NCI-H2029 (cell line): ENCODE measurements at regions not wholly inside any gene's neighbourhood (a gene's known extent, or its start where the extent isn't known, plus 50 kb on each side); places are given as distances from the start of the nearest gene placed in this dataset.

Experiments
- DNase-seq: peaks from one replicate; lab custom pipeline; 2025; lab: John Stamatoyannopoulos, UW

- DNase-seq: no peak
Observed at GRCh38 chr14:56745097-56745496, 65.2 kb downstream of the OTX2 start.

GRCh38 chr14:56744016-56744415, 66.3 kb downstream of the OTX2 start:
- DNase-seq: no peak

- DNase-seq: no peak
Observed at GRCh38 chr14:56742391-56742878, 67.8 kb downstream of the OTX2 start.

GRCh38 chr14:56741325-56741724, 69.0 kb downstream of the OTX2 start:
- no peak for DNase-seq

GRCh38 chr14:56738020-56738419, 72.3 kb downstream of the OTX2 start:
- DNase-seq: peak; percentile 91

- DNase-seq: no peak
Observed at GRCh38 chr14:56733396-56733795, 76.9 kb downstream of the OTX2 start.

DNA sequence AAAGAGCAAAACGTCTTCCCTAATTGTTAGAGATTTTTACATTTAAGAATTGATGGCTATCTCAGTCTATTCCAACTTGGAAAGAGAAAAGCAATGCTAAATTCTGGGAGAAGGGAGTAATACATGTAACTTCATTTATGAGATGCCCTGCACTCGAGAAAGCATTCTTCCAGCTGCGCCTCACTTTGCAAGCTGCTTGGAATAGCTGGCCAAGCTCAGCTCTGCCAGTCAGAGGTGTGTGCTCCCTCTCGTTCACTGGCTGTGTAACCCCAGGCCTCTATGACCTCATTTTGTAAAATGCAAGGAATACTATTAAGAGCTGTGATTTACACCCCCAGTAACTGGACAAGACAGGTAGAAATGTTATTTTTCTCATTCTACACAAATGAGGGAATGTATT, 79.1 kb downstream of the OTX2 start:
- DNase-seq: no peak

- no peak for DNase-seq
Observed at GRCh38 chr14:56730538-56731145, 79.6 kb downstream of the OTX2 start.

DNA sequence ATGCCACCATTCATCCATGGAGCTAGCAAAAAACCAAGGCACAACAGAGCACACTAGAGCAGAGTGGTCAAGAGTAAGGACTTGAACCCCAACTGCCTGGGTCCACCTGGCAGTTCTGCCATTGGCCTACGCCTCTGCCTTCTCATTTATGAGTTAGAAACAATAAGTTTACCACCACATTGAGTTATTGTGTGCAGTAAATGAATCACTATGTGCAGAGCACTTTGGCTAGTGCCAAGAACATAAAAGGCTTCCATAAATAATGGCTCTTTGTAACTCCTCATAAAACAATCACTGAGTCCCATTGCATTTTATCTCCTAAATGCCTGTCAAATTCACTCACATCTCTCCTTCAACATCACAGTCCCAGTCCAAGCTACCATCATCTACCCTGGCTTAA, 86.3 kb downstream of the OTX2 start:
- DNase-seq: no peak

GRCh38 chr14:56723418-56723817, 86.9 kb downstream of the OTX2 start:
- no peak for DNase-seq

GRCh38 chr14:56720703-56721460, 89.4 kb downstream of the OTX2 start:
- peak; percentile 18 for DNase-seq

DNA sequence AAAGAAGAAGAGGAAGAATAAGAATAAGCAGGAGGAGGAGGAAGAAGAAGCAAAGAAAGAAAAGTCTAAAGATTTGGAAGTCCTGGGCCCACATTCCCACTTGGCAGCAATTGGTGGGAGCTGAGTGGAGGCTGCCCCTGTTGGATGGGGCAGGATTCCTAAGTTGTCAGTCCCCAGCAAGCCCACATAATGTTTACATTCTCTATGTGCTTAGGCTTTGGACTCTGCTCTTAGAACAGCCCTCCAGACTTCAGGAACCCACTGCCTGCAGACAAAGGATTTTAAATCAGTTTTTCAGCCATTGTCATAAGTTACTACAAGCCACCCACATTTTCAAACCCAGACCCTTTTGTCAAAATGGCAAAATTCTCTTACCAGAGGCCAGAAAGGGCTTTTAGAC, 92.0 kb downstream of the OTX2 start:
- no peak for DNase-seq

DNA sequence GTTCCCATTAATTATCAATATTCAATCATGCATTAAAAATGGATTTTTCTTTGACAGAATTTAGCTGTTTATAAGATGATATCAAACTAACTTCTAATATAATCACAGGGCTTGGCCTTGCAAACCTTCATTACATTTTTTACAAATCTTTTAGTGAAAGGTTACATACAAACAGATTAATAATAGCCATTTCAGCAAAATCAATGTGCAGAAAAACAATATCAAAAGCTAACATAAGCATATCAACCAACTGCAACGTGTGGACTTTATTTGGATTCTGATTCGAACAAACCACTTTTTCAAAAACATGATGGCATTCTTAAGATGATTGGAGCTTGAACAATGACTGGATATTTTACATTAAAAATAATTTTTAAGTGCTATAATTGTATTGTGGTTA, 93.6 kb downstream of the OTX2 start:
- no peak for DNase-seq

DNA sequence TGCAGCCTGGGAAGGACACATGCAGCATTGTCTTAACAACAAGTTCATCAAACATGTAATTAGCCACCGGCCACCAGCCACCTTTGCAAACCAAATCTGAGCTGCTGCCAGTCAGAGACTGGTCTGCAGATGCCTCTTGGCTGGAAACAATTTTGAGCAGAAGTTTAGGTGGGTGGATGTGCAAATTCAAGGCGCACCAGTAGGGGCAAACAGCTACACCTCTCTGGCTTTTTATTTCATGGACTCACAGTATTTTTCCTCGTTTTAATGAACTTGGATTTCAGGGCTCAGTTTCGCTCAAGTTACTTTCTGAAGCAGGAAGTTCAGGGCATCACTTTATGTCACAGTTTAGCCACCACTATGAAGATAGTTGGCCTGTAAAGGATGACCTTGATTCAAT, 94.3 kb downstream of the OTX2 start:
- no peak for DNase-seq

DNA sequence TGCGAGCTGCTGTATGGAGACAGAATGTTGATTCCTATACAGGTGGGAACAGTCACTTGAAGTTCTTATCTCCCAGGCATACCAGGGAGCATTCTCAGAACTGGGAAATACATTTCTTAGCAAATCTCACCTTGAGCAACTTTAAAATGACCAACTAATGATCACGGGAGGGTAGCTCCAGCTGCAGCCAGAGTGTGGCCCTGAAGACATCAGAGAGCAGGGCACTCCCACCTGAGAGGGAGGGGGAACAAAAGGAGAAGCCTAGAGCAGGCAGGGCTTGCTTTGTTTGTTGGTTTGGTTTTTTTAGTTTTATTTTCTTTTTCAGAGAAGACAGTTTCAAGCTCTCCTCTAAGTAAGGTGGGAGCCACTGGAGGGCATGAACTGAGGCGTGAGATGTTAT, 101.1 kb downstream of the OTX2 start:
- DNase-seq: no peak

- no peak for DNase-seq
Observed at GRCh38 chr14:56708704-56709103, 101.6 kb downstream of the OTX2 start.

GRCh38 chr14:56703947-56704346, 106.3 kb downstream of the OTX2 start:
- DNase-seq: no peak

DNA sequence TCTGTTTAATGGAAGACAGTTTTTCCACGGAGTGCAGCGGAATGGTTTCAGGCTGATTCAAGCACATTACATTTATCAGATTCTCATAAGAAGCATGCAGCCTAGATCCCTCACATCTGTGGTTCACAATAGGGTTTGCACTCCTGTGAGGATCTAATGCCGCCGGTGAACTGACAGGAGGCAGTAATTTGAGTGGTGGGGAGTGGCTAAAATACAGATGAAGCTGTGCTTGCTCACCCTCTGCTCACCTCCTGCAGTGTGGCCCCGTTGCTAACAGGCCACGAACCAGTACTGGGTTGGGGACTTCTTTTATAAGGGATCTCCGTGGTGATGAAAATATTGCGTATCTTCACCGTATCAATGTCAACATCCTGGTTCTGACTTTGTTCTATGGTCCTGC, 107.8 kb downstream of the OTX2 start:
- no peak for DNase-seq
